MG63 (cell line): ENCODE measurements at regions not wholly inside any gene's neighbourhood (a gene's known extent, or its start where the extent isn't known, plus 50 kb on each side); places are given as distances from the start of the nearest gene placed in this dataset.

ENCODE experiments used
- DNase-seq: peaks from one replicate; pipeline ENCODE4 v3.0.0-alpha.2; 2020
- H3K27me3 ChIP-seq: fragments of 250-450 bp; sonication (Bioruptor Pico); 2 replicates; pipeline ENCODE4 v1.5.1; 2020; ENCODE audit warnings: mild to moderate bottlenecking, moderate library complexity
- H3K36me3 ChIP-seq: fragments of 250-450 bp; sonication (Bioruptor Pico); 2 replicates; pipeline ENCODE4 v1.5.1; 2020; ENCODE audit warnings: mild to moderate bottlenecking, moderate library complexity
- H3K4me3 ChIP-seq: fragments of 250-450 bp; sonication (Bioruptor Pico); 2 replicates; pipeline ENCODE4 v1.5.1; 2020; ENCODE audit warnings: mild to moderate bottlenecking, moderate library complexity
- H3K9me3 ChIP-seq: fragments of 250-450 bp; sonication (Bioruptor Pico); 2 replicates; pipeline ENCODE4 v1.5.1; 2020; ENCODE audit warnings: mild to moderate bottlenecking, moderate library complexity

DNA sequence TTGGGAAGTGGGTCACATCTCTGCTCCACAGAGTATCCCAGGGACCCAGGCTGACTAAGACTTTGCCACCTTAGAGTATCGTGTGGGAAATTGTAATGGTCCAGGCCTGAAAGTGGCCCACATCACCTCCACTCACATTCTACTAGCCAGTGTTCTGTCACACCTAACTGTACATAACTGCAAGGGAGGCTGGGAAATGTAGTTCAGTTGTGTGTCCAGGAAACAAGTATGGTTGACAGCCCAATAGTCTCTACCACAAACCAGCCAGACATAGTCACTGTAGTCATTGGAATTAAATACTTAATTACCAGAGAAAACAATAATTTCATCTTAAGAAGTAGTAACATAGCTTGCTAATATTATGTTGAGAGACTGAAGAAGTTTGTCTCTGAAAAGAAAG, 233.4 kb upstream of the S100G start:
- no peak for DNase-seq
- no peaks in the 10 kb centered on the region for H3K27me3 ChIP-seq
- no peaks in the 10 kb centered on the region for H3K36me3 ChIP-seq
- H3K4me3 ChIP-seq: no peak overlapping the region
- H3K9me3 ChIP-seq: no peaks in the 10 kb centered on the region

DNA sequence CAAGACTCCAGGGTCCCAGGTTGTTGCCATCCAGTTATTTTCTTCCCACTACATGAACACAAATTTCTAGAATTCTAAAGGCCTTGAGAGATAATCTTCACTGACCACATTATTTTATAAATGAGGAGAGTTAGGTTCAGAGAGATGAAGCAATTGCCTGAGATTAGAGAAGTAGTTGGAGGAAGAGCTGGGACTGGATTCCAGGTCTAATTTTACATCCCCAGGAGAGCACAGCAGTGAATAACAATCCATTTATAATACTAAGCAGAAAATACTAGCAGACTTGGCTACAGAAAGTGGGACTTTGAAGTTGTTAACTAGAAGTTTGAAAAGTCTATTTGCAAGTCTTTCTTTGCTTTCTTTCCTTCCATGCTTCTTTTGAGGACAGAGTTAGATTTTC, 231.3 kb upstream of the S100G start:
- no peak overlapping the region for H3K4me3 ChIP-seq
- DNase-seq: no peak
- no peaks in the 10 kb centered on the region for H3K9me3 ChIP-seq
- no peaks in the 10 kb centered on the region for H3K36me3 ChIP-seq
- no peaks in the 10 kb centered on the region for H3K27me3 ChIP-seq

- Histone ChIP-seq H3K4me3 (no peak overlapping the region), H3K36me3 (no peaks in the 10 kb centered on the region), H3K27me3 (no peaks in the 10 kb centered on the region), H3K9me3 (no peaks in the 10 kb centered on the region)
- no peak for DNase-seq
Observed at GRCh38 chrX:16427668-16428067, 222.3 kb upstream of the S100G start.

DNA sequence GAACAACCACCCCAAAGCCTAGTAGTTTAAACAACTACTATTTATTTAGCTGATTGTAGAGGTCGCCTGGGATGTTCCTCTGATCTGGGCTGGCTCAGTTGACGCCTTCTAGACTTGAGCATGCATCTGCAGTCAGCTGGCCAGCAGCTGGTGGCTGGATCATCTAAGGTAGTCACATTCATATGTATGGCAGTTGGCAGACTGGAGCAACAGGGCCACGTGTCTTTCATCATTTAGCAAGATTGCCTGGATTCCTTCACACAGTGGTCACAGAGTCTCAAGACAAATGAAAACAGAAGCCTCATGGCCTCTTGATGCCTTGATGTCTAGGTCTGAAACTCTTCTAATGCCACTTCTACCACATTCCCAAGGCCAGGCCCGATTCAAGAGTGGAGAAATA, 220.6 kb upstream of the S100G start:
- H3K27me3 ChIP-seq: no peaks in the 10 kb centered on the region
- H3K36me3 ChIP-seq: no peaks in the 10 kb centered on the region
- no peaks in the 10 kb centered on the region for H3K9me3 ChIP-seq
- no peak for DNase-seq
- H3K4me3 ChIP-seq: no peak overlapping the region

GRCh38 chrX:16431266-16431665, 218.7 kb upstream of the S100G start:
- DNase-seq: no peak
- H3K36me3 ChIP-seq: no peaks in the 10 kb centered on the region
- H3K4me3 ChIP-seq: no peak overlapping the region
- no peaks in the 10 kb centered on the region for H3K9me3 ChIP-seq
- H3K27me3 ChIP-seq: no peaks in the 10 kb centered on the region

- no peaks in the 10 kb centered on the region for H3K27me3 ChIP-seq
- no peaks in the 10 kb centered on the region for H3K36me3 ChIP-seq
- no peak overlapping the region for H3K4me3 ChIP-seq
- no peaks in the 10 kb centered on the region for H3K9me3 ChIP-seq
- DNase-seq: no peak
Observed at GRCh38 chrX:16433021-16433420, 216.9 kb upstream of the S100G start.

- no peaks in the 10 kb centered on the region for H3K9me3 ChIP-seq
- H3K27me3 ChIP-seq: no peaks in the 10 kb centered on the region
- no peaks in the 10 kb centered on the region for H3K36me3 ChIP-seq
- no peak for DNase-seq
- H3K4me3 ChIP-seq: no peak overlapping the region
Observed at GRCh38 chrX:16435399-16435986, 214.5 kb upstream of the S100G start.

DNA sequence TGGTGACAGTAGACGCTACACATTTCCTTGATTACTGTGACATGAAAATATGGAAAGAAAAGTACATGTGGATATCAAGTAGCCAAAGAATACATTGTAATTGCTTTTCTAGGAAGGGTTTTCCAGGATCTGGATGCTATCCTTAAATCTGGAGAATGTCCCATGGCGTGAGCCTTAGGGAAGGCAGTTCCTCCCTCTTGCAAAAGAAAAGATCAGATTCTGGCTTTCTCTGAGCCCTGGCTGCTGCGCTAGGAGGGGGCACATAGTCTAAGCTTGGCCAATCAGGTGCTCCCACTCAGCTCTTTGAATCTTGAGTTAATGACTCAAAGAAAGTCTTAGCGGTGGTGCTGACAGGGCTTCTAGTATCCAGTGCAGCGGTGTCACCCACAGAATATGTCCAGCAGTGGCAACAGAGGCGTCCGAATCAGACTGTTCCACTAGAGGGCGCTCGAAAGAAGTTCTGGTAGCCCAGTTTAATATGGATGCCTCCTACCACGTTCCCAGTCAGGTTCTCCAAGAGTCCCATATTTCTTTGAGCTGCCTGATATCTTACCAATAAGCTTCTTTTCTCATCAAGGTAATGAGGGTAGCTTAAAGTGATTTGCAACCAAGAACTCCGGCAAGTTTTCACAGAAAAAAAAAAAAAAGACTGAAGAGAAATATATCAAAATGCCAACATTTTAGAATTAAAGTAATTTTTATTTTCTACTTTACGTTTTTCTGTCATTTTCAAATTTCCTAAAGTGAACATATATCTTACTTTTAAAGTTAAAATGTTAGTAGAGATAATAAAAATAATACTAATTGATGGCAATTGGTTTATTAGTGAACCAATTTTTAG, 213.4 kb upstream of the S100G start:
- DNase-seq: peak; percentile 66
- Histone ChIP-seq H3K9me3 (no peaks in the 10 kb centered on the region), H3K36me3 (no peaks in the 10 kb centered on the region), H3K27me3 (no peaks in the 10 kb centered on the region), H3K4me3 (no peak overlapping the region)

DNA sequence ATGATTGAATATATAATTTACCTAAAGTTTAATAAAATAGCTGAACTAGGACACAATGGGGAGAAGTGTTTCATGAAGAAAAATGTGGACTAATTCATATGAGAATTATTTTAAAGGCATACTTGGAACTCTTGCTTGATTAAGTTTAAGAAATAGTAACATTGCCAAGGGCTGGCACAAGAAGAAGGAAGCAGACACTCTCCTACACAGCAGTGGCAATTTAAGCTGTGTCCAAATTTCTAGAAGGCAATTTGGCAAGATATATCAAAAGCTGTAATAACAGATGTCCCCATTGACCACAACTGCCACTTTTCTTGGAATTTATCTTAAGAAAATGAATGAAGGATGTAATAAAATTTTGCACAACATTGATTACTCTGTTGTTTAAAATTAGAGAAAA, 209.5 kb upstream of the S100G start:
- no peaks in the 10 kb centered on the region for H3K36me3 ChIP-seq
- H3K4me3 ChIP-seq: no peak overlapping the region
- no peaks in the 10 kb centered on the region for H3K9me3 ChIP-seq
- H3K27me3 ChIP-seq: no peaks in the 10 kb centered on the region
- no peak for DNase-seq

DNA sequence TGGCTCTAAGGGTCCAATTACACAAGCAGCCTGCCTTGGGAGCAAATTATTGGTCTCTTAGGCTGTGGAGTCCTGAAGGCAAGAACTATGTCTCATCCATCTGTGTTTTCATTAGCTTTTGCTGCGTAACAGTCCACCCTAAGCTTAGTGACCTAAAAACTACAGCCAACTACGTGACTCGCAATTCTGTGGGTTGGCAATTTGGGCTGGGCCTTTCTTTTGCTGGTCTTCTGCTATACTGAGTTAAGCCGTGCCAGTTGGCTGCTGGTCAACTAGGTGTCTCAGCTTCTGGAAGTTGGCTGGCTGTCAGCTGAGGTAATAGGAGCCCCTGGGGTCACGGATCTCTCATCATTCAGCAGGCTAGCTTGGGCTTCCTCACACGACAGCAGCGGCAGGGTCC, 205.6 kb upstream of the S100G start:
- Histone ChIP-seq H3K4me3 (no peak overlapping the region), H3K9me3 (no peaks in the 10 kb centered on the region), H3K27me3 (no peaks in the 10 kb centered on the region), H3K36me3 (no peaks in the 10 kb centered on the region)
- DNase-seq: peak; percentile 76

GRCh38 chrX:16445166-16445752, 204.7 kb upstream of the S100G start:
- H3K36me3 ChIP-seq: no peaks in the 10 kb centered on the region
- no peaks in the 10 kb centered on the region for H3K9me3 ChIP-seq
- no peaks in the 10 kb centered on the region for H3K27me3 ChIP-seq
- H3K4me3 ChIP-seq: no peak overlapping the region
- peak; percentile 23 for DNase-seq

GRCh38 chrX:16451334-16451733, 198.6 kb upstream of the S100G start:
- no peaks in the 10 kb centered on the region for H3K9me3 ChIP-seq
- H3K4me3 ChIP-seq: no peak overlapping the region
- DNase-seq: no peak
- H3K27me3 ChIP-seq: no peaks in the 10 kb centered on the region
- no peaks in the 10 kb centered on the region for H3K36me3 ChIP-seq

DNA sequence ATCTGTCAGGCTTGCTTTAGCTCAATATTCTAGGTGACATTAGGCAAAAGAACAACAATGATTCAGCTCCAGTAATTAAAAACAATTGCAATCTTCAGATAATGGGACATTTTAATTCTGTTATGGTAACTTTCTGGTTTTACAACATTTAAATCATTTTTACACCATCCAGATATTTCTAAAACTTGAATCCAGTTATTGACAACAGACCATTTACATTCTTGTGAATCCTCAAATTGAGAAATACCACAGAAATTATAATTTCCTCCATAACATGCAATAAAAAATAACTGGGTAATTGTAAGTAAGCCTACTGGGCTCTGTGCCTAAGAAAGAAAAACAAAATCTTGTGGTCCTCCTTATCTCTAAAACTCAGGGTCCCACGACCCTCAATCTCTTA, 195.0 kb upstream of the S100G start:
- Histone ChIP-seq H3K9me3 (no peaks in the 10 kb centered on the region), H3K4me3 (no peak overlapping the region), H3K27me3 (no peaks in the 10 kb centered on the region), H3K36me3 (no peaks in the 10 kb centered on the region)
- no peak for DNase-seq

GRCh38 chrX:16457239-16457638, 192.7 kb upstream of the S100G start:
- Histone ChIP-seq H3K36me3 (no peaks in the 10 kb centered on the region), H3K4me3 (no peak overlapping the region), H3K9me3 (no peaks in the 10 kb centered on the region), H3K27me3 (no peaks in the 10 kb centered on the region)
- no peak for DNase-seq

- Histone ChIP-seq H3K9me3 (no peaks in the 10 kb centered on the region), H3K4me3 (no peak overlapping the region), H3K27me3 (no peaks in the 10 kb centered on the region), H3K36me3 (no peaks in the 10 kb centered on the region)
- DNase-seq: no peak
Observed at GRCh38 chrX:16458208-16458607, 191.8 kb upstream of the S100G start.

DNA sequence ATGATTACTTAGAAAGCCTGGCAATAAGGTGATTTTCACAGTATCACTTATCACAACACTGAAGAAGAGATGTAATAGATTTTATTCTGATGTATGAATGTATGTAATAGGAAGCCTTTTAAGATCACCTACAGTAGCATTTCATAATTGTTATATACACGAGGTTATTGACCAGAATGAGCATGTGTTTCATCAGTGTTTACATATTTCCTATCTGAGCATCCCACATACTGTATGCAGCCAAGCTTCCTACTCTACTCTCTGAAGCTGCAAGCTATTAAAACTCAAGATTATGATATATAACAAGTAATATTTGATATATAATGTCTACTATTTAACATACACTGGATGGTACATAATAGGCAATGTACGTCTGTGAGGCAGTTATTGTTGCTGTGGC, 190.9 kb upstream of the S100G start:
- H3K27me3 ChIP-seq: no peaks in the 10 kb centered on the region
- no peaks in the 10 kb centered on the region for H3K9me3 ChIP-seq
- no peak overlapping the region for H3K4me3 ChIP-seq
- H3K36me3 ChIP-seq: no peaks in the 10 kb centered on the region
- DNase-seq: no peak

GRCh38 chrX:16461968-16462367, 188.0 kb upstream of the S100G start:
- DNase-seq: peak; percentile 50
- no peak overlapping the region for H3K4me3 ChIP-seq
- no peaks in the 10 kb centered on the region for H3K36me3 ChIP-seq
- H3K9me3 ChIP-seq: no peaks in the 10 kb centered on the region
- H3K27me3 ChIP-seq: no peaks in the 10 kb centered on the region

- Histone ChIP-seq H3K9me3 (no peaks in the 10 kb centered on the region), H3K36me3 (no peaks in the 10 kb centered on the region), H3K4me3 (no peak overlapping the region), H3K27me3 (no peaks in the 10 kb centered on the region)
- DNase-seq: peak; percentile 89
Observed at GRCh38 chrX:16462912-16463311, 187.0 kb upstream of the S100G start.
